RWPE1 (cell line): ENCODE measurements at regions not wholly inside any gene's neighbourhood (a gene's known extent, or its start where the extent isn't known, plus 50 kb on each side); places are given as distances from the start of the nearest gene placed in this dataset.

Source experiments
- CTCF ChIA-PET: fragments of 350-600 bp; sonication (Branson Sonifier 250); formaldehyde crosslinking; extraction: SDS; loops from one replicate; lab custom pipeline; 2021; lab: Yijun Ruan, JAX
- POLR2A ChIA-PET: fragments of 400-600 bp; formaldehyde crosslinking; extraction: SDS; loops from one replicate; lab custom pipeline; 2020; ENCODE audit warnings: antibody characterized with exemption; ENCODE audit not compliant: low non-redundant PET; lab: Yijun Ruan, JAX
- DNase-seq: peaks from one replicate; pipeline ENCODE4 v3.0.0; 2012; ENCODE audit warnings: low spot score
- H3K27ac ChIP-seq: fragments of 450-650 bp; 2 replicates; pipeline ENCODE4 v1.5.1; 2017
- TF ChIP-seq, protein P1 (sequence below): fragments of 450-650 bp; conservative IDR thresholded peaks from 2 replicates; pipeline ENCODE4 v1.5.1; 2017; ENCODE audit warnings: low read depth, mild to moderate bottlenecking

DNA sequence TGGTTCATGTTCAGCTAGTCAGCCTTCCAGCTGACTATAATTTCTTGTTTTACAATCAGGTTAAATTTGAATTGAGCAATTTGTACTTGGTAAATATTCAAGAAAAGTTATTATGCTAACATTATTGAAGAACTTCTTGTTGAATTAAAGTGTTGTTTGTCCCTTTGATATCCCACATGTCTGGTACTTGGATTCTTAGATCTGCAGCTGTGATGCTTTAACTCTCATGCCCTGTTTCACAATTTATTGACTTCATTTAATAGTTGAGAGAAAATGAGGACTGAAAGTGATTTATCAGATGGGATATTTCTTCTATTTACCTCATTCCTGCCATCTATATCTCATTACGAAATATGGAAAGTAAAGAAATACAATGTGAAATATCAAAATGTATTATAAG is 92.8 kb downstream of the FASLG start:
- CTCF ChIA-PET, result no interaction called here
- TF ChIP-seq, protein P1, sequence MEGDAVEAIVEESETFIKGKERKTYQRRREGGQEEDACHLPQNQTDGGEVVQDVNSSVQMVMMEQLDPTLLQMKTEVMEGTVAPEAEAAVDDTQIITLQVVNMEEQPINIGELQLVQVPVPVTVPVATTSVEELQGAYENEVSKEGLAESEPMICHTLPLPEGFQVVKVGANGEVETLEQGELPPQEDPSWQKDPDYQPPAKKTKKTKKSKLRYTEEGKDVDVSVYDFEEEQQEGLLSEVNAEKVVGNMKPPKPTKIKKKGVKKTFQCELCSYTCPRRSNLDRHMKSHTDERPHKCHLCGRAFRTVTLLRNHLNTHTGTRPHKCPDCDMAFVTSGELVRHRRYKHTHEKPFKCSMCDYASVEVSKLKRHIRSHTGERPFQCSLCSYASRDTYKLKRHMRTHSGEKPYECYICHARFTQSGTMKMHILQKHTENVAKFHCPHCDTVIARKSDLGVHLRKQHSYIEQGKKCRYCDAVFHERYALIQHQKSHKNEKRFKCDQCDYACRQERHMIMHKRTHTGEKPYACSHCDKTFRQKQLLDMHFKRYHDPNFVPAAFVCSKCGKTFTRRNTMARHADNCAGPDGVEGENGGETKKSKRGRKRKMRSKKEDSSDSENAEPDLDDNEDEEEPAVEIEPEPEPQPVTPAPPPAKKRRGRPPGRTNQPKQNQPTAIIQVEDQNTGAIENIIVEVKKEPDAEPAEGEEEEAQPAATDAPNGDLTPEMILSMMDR, result no peak
- POLR2A ChIA-PET, result no interaction called here
- DNase-seq, result no peak
- no peak overlapping the region for H3K27ac ChIP-seq

DNA sequence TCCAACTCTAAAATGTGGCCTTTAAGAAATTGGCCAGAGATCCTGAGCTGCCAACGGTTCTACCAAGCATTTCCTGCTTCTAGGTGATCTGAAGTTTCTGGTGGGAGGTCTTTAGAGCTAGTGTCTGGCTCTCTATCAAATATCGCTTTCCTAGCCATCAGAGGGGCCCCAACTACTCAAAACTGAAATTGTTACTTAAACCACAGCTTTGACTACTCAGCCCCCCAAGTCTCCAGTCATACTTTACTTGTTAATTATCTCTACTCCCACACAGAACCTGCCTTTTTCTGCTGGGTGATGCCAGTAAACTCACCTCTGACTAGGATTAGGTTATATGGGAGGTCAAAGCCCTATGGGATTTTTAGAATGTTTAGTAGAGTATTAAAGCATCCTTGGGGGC is 95.1 kb downstream of the FASLG start:
- ChIA-PET POLR2A (no interaction called here), CTCF (no interaction called here)
- no peak overlapping the region for H3K27ac ChIP-seq
- DNase-seq, result no peak
- TF ChIP-seq, protein P1, result no peak

DNA sequence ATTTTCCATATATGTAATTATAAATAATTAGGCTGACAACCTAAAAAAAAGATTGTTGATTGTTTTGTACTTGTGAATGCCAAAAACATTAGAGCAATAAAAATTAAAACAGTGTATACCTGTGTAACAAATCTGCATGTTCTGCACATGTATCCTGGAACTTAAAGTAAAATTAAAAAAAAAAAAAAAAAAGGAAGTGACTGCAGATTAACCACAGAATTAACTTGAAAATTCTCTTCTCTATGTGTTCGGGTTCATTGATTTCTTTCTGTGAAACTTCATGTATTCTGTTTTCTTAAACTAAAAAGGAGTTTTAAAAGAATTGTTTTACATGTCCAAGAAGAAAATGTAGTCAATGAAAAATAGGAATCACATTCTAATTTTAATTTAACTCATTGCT is 95.7 kb downstream of the FASLG start:
- no peak for DNase-seq
- POLR2A ChIA-PET, result no interaction called here
- no peak overlapping the region for H3K27ac ChIP-seq
- CTCF ChIA-PET, result no interaction called here
- TF ChIP-seq, protein P1, result no peak

- H3K27ac ChIP-seq, result no peak overlapping the region
- CTCF ChIA-PET, result no interaction called here
- POLR2A ChIA-PET, result no interaction called here
- DNase-seq, result no peak
- TF ChIP-seq, protein P1, result no peak
Measured at GRCh38 chr1:172755099-172755498, 96.2 kb downstream of the FASLG start.

DNA sequence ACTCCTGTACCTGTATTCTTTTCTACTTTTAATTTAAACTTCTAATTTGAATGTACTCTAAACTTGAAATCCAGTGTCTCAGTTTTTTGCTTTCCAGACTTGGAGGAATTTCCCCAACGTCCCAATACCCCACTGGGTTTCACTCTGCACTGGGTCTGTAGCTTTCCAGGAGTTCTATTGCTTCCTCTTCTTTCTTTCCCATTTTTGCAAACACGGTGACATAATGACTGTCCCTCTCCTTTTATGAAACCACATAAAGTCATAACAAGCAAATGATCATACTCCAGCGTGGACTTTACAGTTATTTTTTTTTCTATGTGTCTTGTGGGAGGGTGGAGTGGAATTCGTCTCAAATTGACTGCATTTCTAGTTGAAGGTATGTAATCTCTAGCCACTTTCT is 97.1 kb downstream of the FASLG start:
- ChIA-PET POLR2A (no interaction called here), CTCF (no interaction called here)
- TF ChIP-seq, protein P1, result no peak
- H3K27ac ChIP-seq, result no peak overlapping the region
- no peak for DNase-seq

- ChIA-PET CTCF (no interaction called here), POLR2A (interaction anchor here (0.5 kb wide), 1 partner anchor 841 kb away, joined by 3 read pairs; no protein-coding TSS in a partner anchor)
- DNase-seq, result no peak
- TF ChIP-seq, protein P1, result no peak
- no peak overlapping the region for H3K27ac ChIP-seq
Measured at GRCh38 chr1:172758259-172758658, 99.4 kb downstream of the FASLG start.
